HFF-Myc (cell line): ENCODE measurements at regions not wholly inside any gene's neighbourhood (a gene's known extent, or its start where the extent isn't known, plus 50 kb on each side); places are given as distances from the start of the nearest gene placed in this dataset.

ENCODE experiments used
- DNase-seq: peaks from one replicate; pipeline ENCODE4 v3.0.0-alpha.2; 2011; ENCODE audit warnings: low read depth; ENCODE audit errors: extremely low read depth
- H3K4me3 ChIP-seq: replicated peaks from 2 replicates; pipeline ENCODE4 v1.5.1; 2011; ENCODE audit warnings: low read depth, mild to moderate bottlenecking, control low read depth, low read length
- CTCF ChIP-seq: IDR thresholded peaks from 2 replicates; pipeline ENCODE4 v1.5.1; 2012; ENCODE audit warnings: mild to moderate bottlenecking, low read depth, low read length, control low read depth; ENCODE audit errors: missing control alignments

DNA sequence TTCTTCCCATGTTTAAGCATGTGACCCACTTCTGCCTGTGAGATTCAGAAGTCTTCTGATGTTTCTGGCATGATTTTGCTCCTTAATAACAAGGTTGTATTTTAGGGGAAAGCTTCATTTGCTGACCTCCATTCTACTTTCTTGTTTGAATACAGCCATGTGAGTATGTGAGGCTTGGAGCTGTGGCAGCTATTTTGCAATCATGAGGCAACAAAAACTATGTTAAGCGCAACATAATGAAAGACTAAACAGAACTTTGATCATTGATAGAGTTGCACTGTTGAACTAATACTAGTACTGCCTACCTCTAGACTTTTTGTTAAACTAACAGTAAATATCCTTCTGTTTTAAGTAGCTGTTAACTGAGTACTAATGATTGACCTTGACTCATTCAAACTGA, 203.8 kb upstream of the FAM3C start:
- no peak for DNase-seq
- TF ChIP-seq CTCF = no peak
- no peak overlapping the region for H3K4me3 ChIP-seq

- no peak overlapping the region for H3K4me3 ChIP-seq
- DNase-seq = peak; percentile 7
- TF ChIP-seq CTCF = no peak
Observed at GRCh38 chr7:121595758-121596696, 199.9 kb upstream of the FAM3C start.

- no peak overlapping the region for H3K4me3 ChIP-seq
- no peak for TF ChIP-seq CTCF
Observed at GRCh38 chr7:121591926-121592325, 195.8 kb upstream of the FAM3C start.

DNA sequence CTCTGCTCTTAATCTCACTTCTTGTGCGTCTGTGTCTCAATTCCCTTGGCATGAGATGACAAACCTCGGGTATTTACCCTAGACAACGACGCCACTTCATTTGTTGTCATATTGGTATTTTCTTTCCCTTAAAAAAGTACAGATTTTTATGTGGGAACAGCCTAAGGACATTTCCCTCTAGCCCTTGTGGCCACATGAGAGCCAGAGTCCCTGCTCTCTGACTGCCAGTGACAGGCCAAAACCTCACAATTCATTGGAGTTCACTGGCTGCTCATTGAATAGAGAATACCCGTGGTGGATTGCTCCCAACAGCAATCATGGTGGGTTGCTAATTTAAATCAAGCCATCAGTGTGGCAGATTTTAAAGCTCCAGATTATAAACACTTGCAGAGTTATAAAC, 191.3 kb upstream of the FAM3C start:
- TF ChIP-seq CTCF = no peak
- H3K4me3 ChIP-seq = no peak overlapping the region
- no peak for DNase-seq

More at GRCh38 chr7:121591926-121592325, 195.8 kb upstream of the FAM3C start:
- DNase-seq = no peak

GRCh38 chr7:121582258-121582657, 186.2 kb upstream of the FAM3C start:
- H3K4me3 ChIP-seq = no peak overlapping the region
- DNase-seq = no peak
- no peak for TF ChIP-seq CTCF

DNA sequence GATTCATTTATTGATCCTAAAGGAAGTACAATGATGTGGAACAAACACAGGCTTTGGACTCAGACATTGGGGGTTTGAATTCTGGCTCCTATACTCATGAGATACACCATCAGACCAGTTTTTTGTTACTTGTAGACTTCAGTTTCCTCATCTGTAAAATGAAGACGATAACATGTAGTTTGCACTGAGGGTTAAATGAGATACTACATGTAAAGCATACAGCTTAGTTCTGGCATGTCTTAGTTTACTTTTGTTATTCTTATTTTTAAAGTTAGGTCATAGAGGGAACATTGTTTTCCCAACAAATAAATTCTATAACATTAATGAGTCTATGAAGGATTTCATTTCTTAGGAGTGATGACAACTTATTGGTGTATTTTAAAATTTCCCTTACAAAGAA, 183.5 kb upstream of the FAM3C start:
- no peak for DNase-seq
- no peak for TF ChIP-seq CTCF
- no peak overlapping the region for H3K4me3 ChIP-seq

GRCh38 chr7:121578669-121579068, 182.6 kb upstream of the FAM3C start:
- TF ChIP-seq CTCF = no peak
- H3K4me3 ChIP-seq = no peak overlapping the region
- no peak for DNase-seq
